Stimulated activated CD4-positive, alpha-beta T cell treated with anti-CD3 and anti-CD28 coated beads, Interleukin-15, amount 100 ng/mL, for 24 hours (primary cell): ENCODE measurements at regions not wholly inside any gene's neighbourhood (a gene's known extent, or its start where the extent isn't known, plus 50 kb on each side); places are given as distances from the start of the nearest gene placed in this dataset.
A peak's percentile ranks its signal among the peaks of the same experiment; 100 is the strongest.
"Not testable (repeated sequence)": the region's sequence is repeated elsewhere in the genome, so short reads cannot be mapped to it uniquely, and the experiment has no call there.

Experiments
- DNase-seq: peaks from one replicate; pipeline ENCODE4 v3.0.0-alpha.2; 2020

DNA sequence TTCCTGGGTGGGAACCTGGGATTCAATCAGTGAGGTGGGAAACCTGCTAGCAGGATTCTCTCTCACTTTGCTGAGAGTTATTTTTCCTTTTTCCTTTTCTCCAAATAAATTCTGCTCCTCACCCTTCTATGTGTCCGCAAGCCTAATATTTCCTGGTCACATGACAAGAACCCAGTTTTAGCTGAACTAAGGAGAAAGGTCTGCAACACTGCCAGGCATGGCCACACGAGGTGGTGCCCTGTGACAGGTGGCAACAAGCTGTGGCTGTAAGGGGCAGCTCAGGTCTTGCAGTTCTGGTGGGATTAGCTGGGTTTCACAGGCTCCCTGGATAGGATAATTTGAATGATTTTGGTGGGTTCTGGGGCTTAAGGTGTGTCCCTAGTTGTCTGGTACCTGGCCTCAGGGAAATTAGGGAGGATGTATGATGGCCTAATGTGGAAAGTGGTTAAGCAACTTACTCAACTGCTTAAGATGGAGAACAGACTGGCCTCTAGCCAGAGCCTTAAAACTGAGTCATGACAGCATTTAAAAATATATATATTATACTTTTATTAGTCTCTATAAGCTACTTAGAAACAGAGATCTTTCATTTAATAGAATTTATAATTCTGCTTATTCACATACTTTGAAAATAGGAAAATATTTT, 215.0 kb downstream of the IL15 start:
- DNase-seq = no peak

GRCh38 chr4:141853091-141853764, 216.8 kb downstream of the IL15 start:
- DNase-seq = no peak

DNA sequence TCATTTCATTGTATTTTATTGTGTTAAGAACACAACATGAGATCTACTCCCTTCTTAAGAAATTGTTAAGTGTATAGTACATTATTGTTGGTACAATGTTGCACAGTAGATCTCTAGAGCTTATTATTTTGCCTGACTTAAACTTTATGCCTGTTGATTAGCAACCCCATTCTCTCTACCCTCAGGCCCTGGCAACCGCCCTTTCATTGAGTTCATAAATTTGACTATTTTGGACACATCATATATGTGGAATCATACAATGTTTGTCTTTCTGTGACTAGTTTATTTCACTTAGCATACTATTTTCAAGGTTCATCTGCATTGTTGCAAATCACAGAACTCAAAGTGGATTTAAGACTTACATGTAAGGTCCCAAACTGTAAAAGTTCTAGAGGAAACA, 222.1 kb downstream of the IL15 start:
- DNase-seq = no peak

GRCh38 chr4:141860974-141861373, 224.6 kb downstream of the IL15 start:
- DNase-seq = no peak

GRCh38 chr4:141870152-141870551, 233.8 kb downstream of the IL15 start:
- DNase-seq = no peak

DNA sequence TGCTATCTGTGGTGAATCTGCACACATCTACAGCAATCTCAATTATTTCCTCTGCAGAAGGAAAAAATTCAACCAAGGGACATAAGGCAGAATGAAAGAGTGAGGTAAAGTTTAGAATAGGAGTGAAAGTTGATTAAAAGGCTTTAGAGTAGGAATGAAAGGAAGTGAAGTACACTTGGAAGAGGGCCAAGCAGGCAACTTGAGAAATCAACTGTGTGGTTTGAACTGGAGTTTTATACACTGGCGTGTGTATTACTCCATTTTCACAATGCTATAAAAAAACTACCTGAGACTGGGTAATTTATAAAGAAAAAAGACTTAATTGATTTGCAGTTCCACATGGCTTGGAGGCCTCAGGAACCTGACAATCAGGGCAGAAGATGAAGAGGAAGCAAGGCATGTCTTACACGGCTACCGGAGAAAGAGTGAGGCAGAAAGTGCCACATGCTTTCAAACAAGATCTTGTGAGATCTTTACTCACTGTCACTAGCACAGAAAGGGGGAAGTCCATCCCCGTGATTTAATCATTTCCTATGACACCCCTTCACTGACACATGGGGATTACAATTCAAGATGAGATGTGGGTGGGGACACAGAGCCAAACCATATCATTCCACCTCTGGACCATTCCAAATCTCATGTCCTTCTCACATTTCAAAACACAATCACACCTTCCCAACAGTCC, 234.8 kb downstream of the IL15 start:
- no peak for DNase-seq

- not testable (repeated sequence) for DNase-seq
Measured at GRCh38 chr4:141882650-141883049, 246.3 kb downstream of the IL15 start.

- no peak for DNase-seq
Measured at GRCh38 chr4:141884070-141884469, 247.7 kb downstream of the IL15 start.

DNA sequence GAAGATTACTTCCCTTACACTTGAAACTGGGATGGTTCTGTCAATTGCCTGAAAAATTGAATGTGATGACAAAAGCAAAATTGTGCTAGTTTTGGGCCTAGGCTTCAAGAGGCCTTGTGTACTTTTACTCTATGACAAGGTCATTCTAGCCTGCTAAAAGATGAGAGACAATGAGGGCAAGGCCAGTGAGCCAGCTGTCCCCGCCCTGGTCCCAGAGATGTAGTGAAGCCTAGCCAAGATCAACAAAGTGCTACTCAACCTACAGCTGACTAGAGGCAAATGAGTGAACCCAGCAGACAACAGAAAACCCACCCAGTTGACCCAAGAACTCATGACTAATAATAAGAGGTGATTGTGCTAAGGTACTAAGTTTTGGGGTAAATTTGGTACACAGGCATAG, 248.7 kb downstream of the IL15 start:
- DNase-seq = no peak

DNA sequence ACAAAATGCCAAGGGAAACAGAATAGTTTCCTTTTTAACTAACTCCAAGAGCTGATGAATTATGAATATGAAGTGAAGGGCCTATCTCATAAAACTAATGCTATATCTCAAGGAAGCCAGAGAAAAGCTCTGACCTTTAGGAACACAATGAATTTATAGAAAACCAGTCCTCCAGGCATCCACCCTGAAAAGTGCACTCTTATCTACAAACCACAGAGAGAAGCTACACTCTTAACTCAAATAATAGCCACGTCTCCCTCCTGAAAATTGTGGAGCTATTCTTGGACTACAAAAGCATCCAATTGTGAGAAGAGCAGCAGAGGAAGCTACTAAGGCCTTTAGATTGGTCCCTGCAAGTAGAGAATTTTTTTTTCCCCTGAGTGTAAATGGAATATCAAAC, 253.9 kb downstream of the IL15 start:
- DNase-seq = no peak

- no peak for DNase-seq
Measured at GRCh38 chr4:141891260-141892120, 255.1 kb downstream of the IL15 start.

GRCh38 chr4:141896687-141897086, 260.3 kb downstream of the IL15 start:
- no peak for DNase-seq

- no peak for DNase-seq
Measured at GRCh38 chr4:141898346-141898745, 262.0 kb downstream of the IL15 start.

GRCh38 chr4:141899103-141899502, 262.7 kb downstream of the IL15 start:
- no peak for DNase-seq

DNA sequence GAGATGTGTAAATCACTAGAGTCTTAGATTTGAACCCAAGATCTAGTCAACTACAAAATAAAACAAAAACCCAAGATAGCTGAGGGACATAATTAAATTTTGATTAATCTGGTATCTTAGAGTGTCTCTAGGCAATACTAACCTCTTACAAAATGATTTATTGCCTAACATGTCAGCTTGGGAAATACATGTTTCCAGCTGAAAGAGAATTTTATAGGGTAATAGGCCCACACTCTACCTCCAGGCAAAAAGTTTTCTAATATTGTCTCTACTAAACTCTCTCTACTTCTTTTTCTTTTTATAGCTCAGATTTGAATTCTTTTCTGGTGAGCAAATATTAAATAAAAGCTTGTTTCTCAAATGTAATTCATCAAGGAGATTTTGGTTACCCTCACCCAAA, 263.2 kb downstream of the IL15 start:
- no peak for DNase-seq

- no peak for DNase-seq
Measured at GRCh38 chr4:141900856-141901255, 264.5 kb downstream of the IL15 start.

DNA sequence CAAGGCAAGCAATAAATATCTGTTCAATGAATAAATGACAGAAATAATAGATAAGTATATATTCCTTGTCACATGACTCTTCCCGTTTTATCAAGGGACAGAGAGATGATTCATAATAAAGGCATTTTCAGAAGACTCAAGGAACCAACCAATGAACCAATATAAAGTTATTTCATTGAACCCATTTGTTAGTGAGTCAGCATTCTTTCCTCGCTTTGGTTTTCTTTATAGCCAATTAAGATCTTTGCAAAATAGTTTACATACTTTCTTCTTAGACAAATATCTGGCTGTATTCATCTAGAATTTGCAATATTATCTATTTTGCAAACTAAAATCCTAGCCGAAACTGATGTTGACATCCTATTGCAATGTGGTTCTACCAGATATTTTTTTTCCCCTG, 269.4 kb downstream of the IL15 start:
- DNase-seq = no peak

DNA sequence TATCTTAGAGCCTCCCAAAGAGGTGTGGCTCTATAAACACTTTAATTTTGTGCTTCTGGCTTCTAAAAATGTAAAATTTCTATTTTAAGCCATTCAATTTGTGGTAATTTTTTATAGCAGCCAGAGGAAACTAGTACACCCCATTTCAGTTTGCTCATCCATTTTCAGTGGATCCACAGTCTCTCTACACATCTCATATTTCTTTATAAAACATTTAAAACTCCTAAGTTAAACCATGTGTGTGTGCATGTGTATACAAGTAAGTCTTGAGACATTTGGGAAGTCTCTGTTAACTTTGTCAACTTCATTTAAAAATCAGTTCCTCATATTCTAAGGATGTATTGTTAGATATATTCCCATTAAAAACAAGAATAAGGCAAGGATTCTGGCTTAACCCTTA, 273.2 kb downstream of the IL15 start:
- DNase-seq = no peak

- DNase-seq = peak; percentile 1
Measured at GRCh38 chr4:141912831-141913230, 276.4 kb downstream of the IL15 start.

DNA sequence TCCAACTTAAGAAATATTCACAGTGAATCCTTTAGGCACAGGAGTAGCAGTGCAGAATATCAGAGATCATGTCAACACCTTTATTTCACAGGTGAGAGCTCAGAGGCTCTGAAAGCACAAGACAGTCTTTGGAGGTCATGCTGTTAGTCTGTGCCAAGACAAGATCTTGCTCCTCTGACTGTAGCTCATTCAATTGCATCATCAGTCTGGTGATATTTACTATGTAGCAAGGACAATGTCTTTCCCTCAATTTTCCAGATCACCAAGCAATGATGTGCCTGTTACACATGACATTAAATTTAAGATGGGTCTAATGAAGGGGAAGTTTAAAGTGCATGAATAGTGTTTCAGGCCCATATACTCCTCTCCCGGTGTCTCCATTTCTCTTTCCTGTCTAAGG, 277.5 kb downstream of the IL15 start:
- no peak for DNase-seq

GRCh38 chr4:141914746-141915145, 278.4 kb downstream of the IL15 start:
- DNase-seq = no peak

GRCh38 chr4:141919649-141920048, 283.3 kb downstream of the IL15 start:
- no peak for DNase-seq

GRCh38 chr4:141921293-141921692, 284.9 kb downstream of the IL15 start:
- no peak for DNase-seq
